H1 (cell line): ENCODE measurements at regions not wholly inside any gene's neighbourhood (a gene's known extent, or its start where the extent isn't known, plus 50 kb on each side); places are given as distances from the start of the nearest gene placed in this dataset.

ENCODE experiments used
- CTCF ChIA-PET: fragments of 300-600 bp; sonication (Branson Sonifier 250); formaldehyde crosslinking; loops from one replicate; lab custom pipeline; 2021; ENCODE audit not compliant: partially characterized antibody; lab: Charles Lee
- POLR2A ChIA-PET: fragments of 300-600 bp; sonication (Branson Sonifier 250); formaldehyde crosslinking; loops from one replicate; lab custom pipeline; 2021; ENCODE audit warnings: inconsistent platforms; ENCODE audit not compliant: partially characterized antibody; lab: Charles Lee
- DNase-seq, 2 experiments: peaks; one replicate each; pipeline versions ENCODE4 v3.0.0 to v3.0.0-alpha.2; 2010 to 2022; ENCODE audit warnings: low spot score in 2 of 2, low read depth in 1 of 2, mixed read lengths in 1 of 2
- FAIRE-seq: peaks from 2 replicates; lab custom pipeline; 2011; peaks lifted over from hg19 to GRCh38; lab: Jason Lieb, UNC
- H2AFZ ChIP-seq: 2 replicates; pipeline ENCODE4 v1.8.1; 2012; ENCODE audit warnings: low read length, inconsistent platforms
- H2AK5ac ChIP-seq: 2 replicates; pipeline ENCODE4 v1.6.1; 2013; ENCODE audit warnings: low read depth, low read length
- H2BK120ac ChIP-seq: replicated peaks from 2 replicates; pipeline ENCODE3; 2013; ENCODE audit warnings: low read depth, low read length, inconsistent platforms
- H2BK12ac ChIP-seq: 2 replicates; pipeline ENCODE4 v1.6.1; 2013; ENCODE audit warnings: low read depth, low read length
- H2BK15ac ChIP-seq: 2 replicates; pipeline ENCODE4 v1.6.1; 2013; ENCODE audit warnings: low read length
- H2BK20ac ChIP-seq: 2 replicates; pipeline ENCODE4 v1.6.1; 2013; ENCODE audit warnings: low read length
- H2BK5ac ChIP-seq: 2 replicates; pipeline ENCODE4 v1.6.1; 2013; ENCODE audit warnings: low read depth, low read length
- H3K14ac ChIP-seq: 2 replicates; pipeline ENCODE4 v1.6.1; 2013; ENCODE audit warnings: inconsistent platforms; ENCODE audit not compliant: insufficient read length
- H3K18ac ChIP-seq: 2 replicates; pipeline ENCODE4 v1.6.1; 2013; ENCODE audit warnings: low read length; ENCODE audit errors: extremely low read depth
- H3K23ac ChIP-seq: 2 replicates; pipeline ENCODE4 v1.6.1; 2013; ENCODE audit warnings: inconsistent platforms; ENCODE audit not compliant: insufficient read length
- H3K23me2 ChIP-seq: 2 replicates; pipeline ENCODE4 v1.6.1; 2013; ENCODE audit warnings: low read depth, low read length
- H3K27ac ChIP-seq: 2 replicates; pipeline ENCODE4 v1.6.1; 2011; ENCODE audit warnings: low read depth, low read length, inconsistent platforms
- H3K27me3 ChIP-seq, 4 experiments: replicated peaks in 1 of 4; 1 replicate in 1 of 4; 2 replicates in 3 of 4; pipeline versions ENCODE4 v1.6.1 to v1.8.1; 2011 to 2013; ENCODE audit warnings: low read length in 3 of 4, mild to moderate bottlenecking in 3 of 4, inconsistent platforms in 2 of 4, mixed read lengths in 2 of 4, moderate library complexity in 1 of 4; ENCODE audit not compliant: control insufficient read depth in 3 of 4, insufficient read depth in 3 of 4; ENCODE audit errors: extremely low read depth in 1 of 4
- H3K36me3 ChIP-seq, 4 experiments: 2 replicates each; pipeline versions ENCODE4 v1.6.1 to v1.8.1; 2011 to 2013; ENCODE audit warnings: mild to moderate bottlenecking in 4 of 4, low read length in 3 of 4, moderate library complexity in 2 of 4, control low read depth in 1 of 4, inconsistent platforms in 1 of 4; ENCODE audit not compliant: insufficient read depth in 4 of 4, control insufficient read depth in 2 of 4
- H3K4ac ChIP-seq: replicated peaks from 2 replicates; pipeline ENCODE3; 2013; ENCODE audit warnings: low read length, low read depth, mixed read lengths, inconsistent platforms; ENCODE audit not compliant: insufficient read length
- H3K4me1 ChIP-seq, 4 experiments: replicated peaks in 1 of 4; 1 replicate in 1 of 4; 2 replicates in 3 of 4; pipeline versions ENCODE4 v1.6.1 to v1.8.1; 2011 to 2013; ENCODE audit warnings: low read length in 3 of 4, inconsistent platforms in 2 of 4, mixed read lengths in 1 of 4; ENCODE audit not compliant: insufficient read depth in 4 of 4, control insufficient read depth in 3 of 4
- H3K4me2 ChIP-seq, 2 experiments: 2 replicates each; pipeline versions ENCODE4 v1.6.1 to v1.8.1; 2011 to 2013; ENCODE audit warnings: low read depth in 2 of 2, low read length in 2 of 2, control low read depth in 1 of 2, inconsistent platforms in 1 of 2, mild to moderate bottlenecking in 1 of 2; ENCODE audit not compliant: insufficient read depth in 1 of 2
- H3K4me3 ChIP-seq, 4 experiments: fragments of 200-600, 300-600 bp in 1 of 4; sonication (generic), shearing (Covaris generic), sonication (Bioruptor Twin) in 1 of 4; 2 replicates each; pipeline versions ENCODE4 v1.5.1 to v1.8.1; 2011 to 2016; ENCODE audit warnings: low read length in 4 of 4, low read depth in 3 of 4, control low read depth in 2 of 4, inconsistent platforms in 2 of 4, mild to moderate bottlenecking in 2 of 4, mixed read lengths in 1 of 4, moderate library complexity in 1 of 4; ENCODE audit not compliant: insufficient read depth in 2 of 4; ENCODE audit errors: extremely low read depth in 1 of 4
- H3K56ac ChIP-seq: replicated peaks from 2 replicates; pipeline ENCODE3; 2013; ENCODE audit warnings: low read depth, mild to moderate bottlenecking, mixed read lengths, low read length, inconsistent platforms; ENCODE audit not compliant: insufficient read length
- H3K79me1 ChIP-seq: 2 replicates; pipeline ENCODE4 v1.6.1; 2013; ENCODE audit warnings: low read depth, low read length, control low read depth
- H3K79me2 ChIP-seq, 2 experiments: 2 replicates each; pipeline versions ENCODE4 v1.6.1 to v1.8.1; 2012 to 2013; ENCODE audit warnings: low read length in 2 of 2, mild to moderate bottlenecking in 2 of 2, inconsistent platforms in 1 of 2; ENCODE audit not compliant: insufficient read depth in 2 of 2, control insufficient read depth in 1 of 2
- H3K9ac ChIP-seq, 4 experiments: replicated peaks in 1 of 4; 1 replicate in 1 of 4; 2 replicates in 3 of 4; pipeline versions ENCODE4 v1.6.1 to v1.8.1; 2011 to 2013; ENCODE audit warnings: low read depth in 3 of 4, low read length in 3 of 4, control low read depth in 2 of 4, mild to moderate bottlenecking in 2 of 4, moderate library complexity in 2 of 4, inconsistent platforms in 1 of 4; ENCODE audit errors: extremely low read depth in 1 of 4
- H3K9me3 ChIP-seq, 2 experiments: 2 replicates each; pipeline versions ENCODE4 v1.6.1 to v1.8.1; 2012 to 2013; ENCODE audit warnings: mild to moderate bottlenecking in 2 of 2, moderate library complexity in 2 of 2, control low read depth in 1 of 2, inconsistent platforms in 1 of 2, low read depth in 1 of 2, low read length in 1 of 2, mixed read lengths in 1 of 2; ENCODE audit not compliant: insufficient read depth in 2 of 2
- H4K20me1 ChIP-seq, 2 experiments: replicated peaks in 1 of 2; 2 replicates each; pipeline versions ENCODE3 to v1.8.1; 2011 to 2013; ENCODE audit warnings: inconsistent platforms in 2 of 2, low read length in 2 of 2, mild to moderate bottlenecking in 1 of 2; ENCODE audit not compliant: insufficient read depth in 2 of 2, control insufficient read depth in 1 of 2
- H4K5ac ChIP-seq: 2 replicates; pipeline ENCODE4 v1.6.1; 2013; ENCODE audit warnings: low read length, low read depth, mixed read lengths, inconsistent platforms; ENCODE audit not compliant: insufficient read length
- H4K8ac ChIP-seq: 2 replicates; pipeline ENCODE4 v1.8.0; 2013; ENCODE audit warnings: mild to moderate bottlenecking, moderate library complexity, low read length, inconsistent platforms; ENCODE audit not compliant: insufficient read depth; ENCODE audit errors: extremely low read depth
- H4K91ac ChIP-seq: replicated peaks from 2 replicates; pipeline ENCODE3; 2013; ENCODE audit warnings: low read length, mixed read lengths, inconsistent platforms; ENCODE audit not compliant: insufficient read length
- CHD1 ChIP-seq: IDR thresholded peaks from 2 replicates; pipeline ENCODE4 v1.6.1; 2012; ENCODE audit warnings: low read depth, low read length, improper control_type of control experiment
- KDM4A ChIP-seq: IDR thresholded peaks from one replicate; pipeline ENCODE4 v1.7.1; 2012; ENCODE audit warnings: low read depth, mild to moderate bottlenecking, moderate library complexity, low read length, inconsistent platforms; ENCODE audit not compliant: severe bottlenecking
- PHF8 ChIP-seq: fragments of 200-600 bp; sonication (generic); conservative IDR thresholded peaks from 2 replicates; pipeline ENCODE4 v1.7.1; 2012; ENCODE audit warnings: low read depth, mild to moderate bottlenecking, inconsistent platforms, low read length, moderate library complexity
- SIN3A ChIP-seq, 2 experiments: IDR thresholded peaks in 1 of 2; conservative IDR thresholded peaks in 1 of 2; 2 replicates each; pipeline ENCODE4 v1.6.1; 2011 to 2012; ENCODE audit warnings: low read length in 2 of 2, improper control_type of control experiment in 1 of 2, low read depth in 1 of 2, mild to moderate bottlenecking in 1 of 2
- TAF1 ChIP-seq: IDR thresholded peaks from 2 replicates; pipeline ENCODE4 v1.6.1; 2011; ENCODE audit warnings: mild to moderate bottlenecking, low read depth, low read length
- WGBS, 2 experiments: shearing (Covaris generic) in 1 of 2; methylation state at CpG; one replicate each; pipeline versions ENCODE4 v1.1.6 to v1.1.7; 2013 to 2015; ENCODE audit warnings: low lambda C conversion rate in 2 of 2, mixed read lengths in 2 of 2, inconsistent platforms in 1 of 2, low coverage in 1 of 2, missing lambda C conversion rate in 1 of 2; ENCODE audit not compliant: insufficient replicate concordance in 2 of 2, insufficient coverage in 1 of 2, insufficient read length in 1 of 2; ENCODE audit errors: extremely low coverage in 1 of 2, missing lambda C conversion rate in 1 of 2; 5-methylcytosine and 5-hydroxymethylcytosine counted together
- TF ChIP-seq, protein P1 (sequence below): IDR thresholded peaks from 2 replicates; pipeline ENCODE4 v1.6.1; 2011; ENCODE audit warnings: low read length, improper control_type of control experiment

DNA sequence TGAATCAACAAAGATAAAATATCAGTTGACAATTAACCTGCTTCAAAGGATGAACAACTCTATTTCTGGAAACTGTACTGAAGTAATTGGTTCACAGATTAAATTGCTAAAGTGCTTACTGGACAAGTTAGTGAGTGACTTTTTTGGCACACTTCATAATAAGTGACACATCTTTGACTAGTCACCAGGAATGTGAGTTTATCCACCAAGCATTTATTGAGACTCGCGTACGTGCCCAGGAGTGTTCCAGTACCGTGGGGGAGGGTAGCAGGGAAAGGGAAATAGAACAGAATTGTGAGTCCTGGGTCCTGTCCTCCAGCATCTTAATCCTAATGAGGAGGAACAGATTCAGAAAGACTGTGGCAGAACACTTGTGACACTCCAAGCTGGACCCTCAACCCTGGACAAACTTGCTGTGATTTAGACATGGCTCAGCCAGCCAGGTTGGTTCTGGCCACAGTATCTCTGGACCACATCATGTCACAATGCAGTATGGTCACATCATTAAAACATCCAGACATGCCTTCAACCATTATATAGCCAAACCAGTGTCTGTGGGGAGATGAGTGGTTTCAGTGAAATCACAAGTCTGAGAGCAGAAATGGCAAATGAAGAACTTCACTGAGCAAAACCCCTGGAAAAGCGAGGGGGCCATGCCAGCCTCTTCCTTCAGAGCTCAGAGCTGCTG is 623.1 kb downstream of the BNC2 start:
- WGBS, 2 experiments, result 96% methylated on average over 5 of the region's 5 CpGs; no CpG with 5 or more reads in 1 of the 2 experiments
- TF ChIP-seq, protein P1, sequence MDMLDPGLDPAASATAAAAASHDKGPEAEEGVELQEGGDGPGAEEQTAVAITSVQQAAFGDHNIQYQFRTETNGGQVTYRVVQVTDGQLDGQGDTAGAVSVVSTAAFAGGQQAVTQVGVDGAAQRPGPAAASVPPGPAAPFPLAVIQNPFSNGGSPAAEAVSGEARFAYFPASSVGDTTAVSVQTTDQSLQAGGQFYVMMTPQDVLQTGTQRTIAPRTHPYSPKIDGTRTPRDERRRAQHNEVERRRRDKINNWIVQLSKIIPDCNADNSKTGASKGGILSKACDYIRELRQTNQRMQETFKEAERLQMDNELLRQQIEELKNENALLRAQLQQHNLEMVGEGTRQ, result no peak
- TF ChIP-seq CHD1 (no peak), PHF8 (no peak), SIN3A (conservative IDR thresholded peaks at IDR 0.05 in 1 of 2, IDR thresholded peaks at IDR 0.05 in 1 of 2; ENCODE audit: low read depth in 1 of 2, low read length in 2 of 2) (no peak), KDM4A (no peak), TAF1 (no peak)

More for the DNA sequence above, 623.1 kb downstream of the BNC2 start:
- DNase-seq (no peak), FAIRE-seq (no peak)
- peaks cover 0 to 9% (median under 1%) of the 10 kb centered on the region in 4 experiments; a peak in 4 of 7 replicates for H3K4me1 ChIP-seq
- no peaks in the 10 kb centered on the region for H3K79me1 ChIP-seq
- ChIA-PET CTCF (interaction anchor here (0.7 to 4.0 kb wide), 3 partner anchors 10 to 67 kb away, joined by 3 to 29 read pairs (median 6); no protein-coding TSS in a partner anchor), POLR2A (no interaction called here)
- H3K9me3 ChIP-seq, result no peaks in the 10 kb centered on the region; a peak in 1 of 4 replicates
- H3K23me2 ChIP-seq, result peaks cover 2% of the 10 kb centered on the region; the same call in 1 of the 2 replicates
- no peak overlapping the region for H3K27ac ChIP-seq
- no peaks in the 10 kb centered on the region for H3K27me3 ChIP-seq
- H2BK12ac ChIP-seq, result no peak overlapping the region
- H4K8ac ChIP-seq, result no peak overlapping the region
- H3K4ac ChIP-seq, result no peak overlapping the region
- no peak overlapping the region for H2BK5ac ChIP-seq
- no peak overlapping the region for H3K14ac ChIP-seq
- no peaks in the 10 kb centered on the region for H3K79me2 ChIP-seq
- H3K4me2 ChIP-seq, result no peak overlapping the region
- H2AFZ ChIP-seq, result no peak overlapping the region
- H2BK20ac ChIP-seq, result no peak overlapping the region
- H3K56ac ChIP-seq, result no peak overlapping the region
- H2BK15ac ChIP-seq, result no peak overlapping the region
- H4K91ac ChIP-seq, result no peak overlapping the region
- no peak overlapping the region for H3K9ac ChIP-seq
- no peaks in the 10 kb centered on the region for H4K20me1 ChIP-seq
- H4K5ac ChIP-seq, result no peak overlapping the region
- no peak overlapping the region for H2AK5ac ChIP-seq
- H2BK120ac ChIP-seq, result no peak overlapping the region
- no peak overlapping the region for H3K4me3 ChIP-seq
- no peak overlapping the region for H3K23ac ChIP-seq
- H3K36me3 ChIP-seq, result no peaks in the 10 kb centered on the region
- H3K18ac ChIP-seq, result no peak overlapping the region
